ENCODE measurements at regions not wholly inside any gene's neighbourhood (a gene's known extent, or its start where the extent isn't known, plus 50 kb on each side); places are given as distances from the start of the nearest gene placed in this dataset.

DNA sequence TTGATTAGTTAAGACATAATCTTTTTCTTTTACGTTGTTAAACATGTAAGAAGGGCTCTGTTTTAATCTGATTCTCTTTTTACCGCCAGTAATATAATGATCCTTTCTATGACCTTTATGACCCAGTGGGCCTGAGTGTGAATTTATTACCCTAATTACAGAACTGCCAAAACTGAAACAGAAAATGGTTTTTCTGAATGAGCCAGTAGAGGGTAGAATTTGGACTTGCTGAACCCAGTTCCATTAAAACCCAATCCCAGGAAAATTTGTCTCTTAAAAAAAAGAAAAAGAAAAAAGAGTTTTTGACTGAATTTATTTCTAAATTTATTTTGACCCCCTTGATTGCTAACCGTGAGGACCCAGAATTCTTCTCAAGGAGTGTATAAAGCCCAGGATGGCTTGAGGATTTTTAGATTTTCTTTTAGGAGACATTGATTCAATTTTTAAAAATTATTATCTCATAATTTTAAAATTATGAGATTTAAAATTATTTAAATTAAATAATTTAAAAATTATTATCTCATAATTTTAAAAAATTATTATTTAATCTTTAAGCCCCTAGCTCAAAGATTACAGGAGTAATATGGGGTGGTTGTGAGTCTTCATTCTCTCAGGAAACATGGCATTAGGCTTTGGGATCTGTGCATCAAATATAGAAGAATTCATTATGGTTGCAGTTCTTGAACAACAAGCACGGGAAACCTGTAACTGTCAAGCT is 94.1 kb upstream of the GLIS3 start:
- DNase-seq (ENCODE audit: low spot score): no peak
- in situ Hi-C loops (cut with MboI; ENCODE audit: low pct_unique_long_range_greater_than_20kb, low sequenced_read_pairs, unreplicated experiment): no loop called here
- TF ChIP-seq, protein P1, sequence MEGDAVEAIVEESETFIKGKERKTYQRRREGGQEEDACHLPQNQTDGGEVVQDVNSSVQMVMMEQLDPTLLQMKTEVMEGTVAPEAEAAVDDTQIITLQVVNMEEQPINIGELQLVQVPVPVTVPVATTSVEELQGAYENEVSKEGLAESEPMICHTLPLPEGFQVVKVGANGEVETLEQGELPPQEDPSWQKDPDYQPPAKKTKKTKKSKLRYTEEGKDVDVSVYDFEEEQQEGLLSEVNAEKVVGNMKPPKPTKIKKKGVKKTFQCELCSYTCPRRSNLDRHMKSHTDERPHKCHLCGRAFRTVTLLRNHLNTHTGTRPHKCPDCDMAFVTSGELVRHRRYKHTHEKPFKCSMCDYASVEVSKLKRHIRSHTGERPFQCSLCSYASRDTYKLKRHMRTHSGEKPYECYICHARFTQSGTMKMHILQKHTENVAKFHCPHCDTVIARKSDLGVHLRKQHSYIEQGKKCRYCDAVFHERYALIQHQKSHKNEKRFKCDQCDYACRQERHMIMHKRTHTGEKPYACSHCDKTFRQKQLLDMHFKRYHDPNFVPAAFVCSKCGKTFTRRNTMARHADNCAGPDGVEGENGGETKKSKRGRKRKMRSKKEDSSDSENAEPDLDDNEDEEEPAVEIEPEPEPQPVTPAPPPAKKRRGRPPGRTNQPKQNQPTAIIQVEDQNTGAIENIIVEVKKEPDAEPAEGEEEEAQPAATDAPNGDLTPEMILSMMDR (IDR thresholded peaks at IDR 0.05; ENCODE audit: extremely low read depth, insufficient read depth, missing control alignments): no peak

DNA sequence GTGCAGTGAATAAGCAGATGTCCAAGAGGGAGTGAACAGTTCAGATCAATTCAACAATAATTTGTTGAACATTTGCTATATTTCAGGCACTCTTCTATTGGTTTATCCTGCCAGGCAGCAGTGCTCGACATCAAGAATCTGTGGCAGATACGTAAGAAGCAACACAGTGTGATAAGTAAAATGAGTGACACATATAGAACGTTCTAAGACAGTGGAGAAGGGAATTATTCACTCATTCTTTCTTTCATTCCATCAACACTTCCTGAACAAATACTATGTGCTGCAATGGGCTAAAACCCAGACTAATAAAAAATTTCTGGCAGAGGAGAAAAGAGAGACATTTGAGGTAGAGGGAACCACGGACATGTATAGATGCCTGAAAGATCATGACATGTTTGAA is 89.9 kb upstream of the GLIS3 start:
- TF ChIP-seq, protein P1 (IDR thresholded peaks at IDR 0.05; ENCODE audit: extremely low read depth, insufficient read depth, missing control alignments): no peak
- in situ Hi-C loops (cut with MboI; ENCODE audit: low pct_unique_long_range_greater_than_20kb, low sequenced_read_pairs, unreplicated experiment): no loop called here
- no peak for DNase-seq (ENCODE audit: low spot score)

- no peak for DNase-seq (ENCODE audit: low spot score)
- in situ Hi-C loops (cut with MboI; ENCODE audit: low pct_unique_long_range_greater_than_20kb, low sequenced_read_pairs, unreplicated experiment): no loop called here
- TF ChIP-seq, protein P1 (IDR thresholded peaks at IDR 0.05; ENCODE audit: extremely low read depth, insufficient read depth, missing control alignments): no peak
These were observed 89.1 kb upstream of the GLIS3 start for GRCh38 chr9:4389003-4389402.

GRCh38 chr9:4386819-4387218 is 87.0 kb upstream of the GLIS3 start:
- in situ Hi-C loops (cut with MboI; ENCODE audit: low pct_unique_long_range_greater_than_20kb, low sequenced_read_pairs, unreplicated experiment): no loop called here
- TF ChIP-seq, protein P1 (IDR thresholded peaks at IDR 0.05; ENCODE audit: extremely low read depth, insufficient read depth, missing control alignments): no peak

GRCh38 chr9:4384750-4385149 is 84.9 kb upstream of the GLIS3 start:
- TF ChIP-seq, protein P1 (IDR thresholded peaks at IDR 0.05; ENCODE audit: extremely low read depth, insufficient read depth, missing control alignments): no peak
- no peak for DNase-seq (ENCODE audit: low spot score)
- in situ Hi-C loops (cut with MboI; ENCODE audit: low pct_unique_long_range_greater_than_20kb, low sequenced_read_pairs, unreplicated experiment): no loop called here

More at GRCh38 chr9:4386819-4387218, 87.0 kb upstream of the GLIS3 start:
- DNase-seq (ENCODE audit: low spot score): no peak

DNA sequence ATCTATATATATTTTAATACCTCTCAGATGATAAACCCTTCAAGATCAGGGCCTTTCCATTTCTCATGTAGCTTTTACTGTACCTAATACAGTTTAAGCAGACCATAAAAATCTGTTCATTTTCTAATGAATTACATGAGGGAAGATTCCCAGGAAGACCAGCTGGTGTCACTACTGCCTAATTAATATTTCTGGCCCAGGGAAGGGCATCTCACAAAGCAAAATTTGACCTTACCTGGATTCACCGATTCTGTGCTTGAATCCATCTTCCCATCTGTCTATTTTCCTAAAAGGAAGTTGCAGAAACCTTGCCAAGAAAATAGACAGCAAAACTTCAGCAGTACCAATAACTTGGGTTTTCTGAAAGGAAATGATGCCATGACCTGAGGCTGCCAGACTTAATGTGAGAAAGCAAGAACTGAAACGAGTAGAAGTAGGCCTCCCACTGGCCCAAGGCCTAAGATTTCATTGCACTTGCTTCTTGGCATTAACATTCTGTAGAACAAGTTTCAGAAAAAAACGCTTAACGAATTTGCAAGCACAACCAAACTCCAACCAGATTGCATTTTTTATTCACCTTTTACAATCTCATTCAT is 83.0 kb upstream of the GLIS3 start:
- TF ChIP-seq, protein P1 (IDR thresholded peaks at IDR 0.05; ENCODE audit: extremely low read depth, insufficient read depth, missing control alignments): peak; percentile 60
- peak; percentile 31 for DNase-seq (ENCODE audit: low spot score)
- in situ Hi-C loops (cut with MboI; ENCODE audit: low pct_unique_long_range_greater_than_20kb, low sequenced_read_pairs, unreplicated experiment): no loop called here

All from GM13977 (cell line).